Islet of Langerhans (tissue), 1 donor: ENCODE measurements at regions not wholly inside any gene's neighbourhood (a gene's known extent, or its start where the extent isn't known, plus 50 kb on each side); places are given as distances from the start of the nearest gene placed in this dataset.

ENCODE experiments used
- FAIRE-seq: peaks from one replicate; lab custom pipeline; 2011; peaks lifted over from hg19 to GRCh38; lab: Jason Lieb, UNC

DNA sequence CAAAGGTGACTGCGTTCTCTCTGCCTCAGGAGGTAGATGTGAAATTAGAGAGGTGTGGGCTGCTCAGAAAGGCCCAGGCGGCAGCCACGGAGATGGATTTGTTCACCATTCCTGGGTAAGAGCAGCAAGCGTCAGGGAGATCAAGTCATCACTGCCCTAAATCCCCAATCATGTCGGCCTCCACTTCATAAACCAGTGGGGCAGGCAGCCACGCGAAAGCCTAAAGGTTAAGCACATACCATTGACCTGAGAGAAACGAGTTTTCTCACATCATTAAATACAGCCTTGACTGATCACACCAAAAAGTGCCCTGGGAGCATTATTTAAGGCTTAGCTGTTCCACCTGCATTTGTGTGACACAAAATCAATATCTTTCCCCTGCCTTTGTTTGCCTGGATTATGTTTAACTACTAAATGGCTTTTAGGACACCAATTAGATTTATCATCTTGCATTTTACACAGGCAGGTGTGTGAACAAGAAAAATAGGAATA, 50.7 kb upstream of the FOXB1 start:
- peak; percentile 97 for FAIRE-seq

DNA sequence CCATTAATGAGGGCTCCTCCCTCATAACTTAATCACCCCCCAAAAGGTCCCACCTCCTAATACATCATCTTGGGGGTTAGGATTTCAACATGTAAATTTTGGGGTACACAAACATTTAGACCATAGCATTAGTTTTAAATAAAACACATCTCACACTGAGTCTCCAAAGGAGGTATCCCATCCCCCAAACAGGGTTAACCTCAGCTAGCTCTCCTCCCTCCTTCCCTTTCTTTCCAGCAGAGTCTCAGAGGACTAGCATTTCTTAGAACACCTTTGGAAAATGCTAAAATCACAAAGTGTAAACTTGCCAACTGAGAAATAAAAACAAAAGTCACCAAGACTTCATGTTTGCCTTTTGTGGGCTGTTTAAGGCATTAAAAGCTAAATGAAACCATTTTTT, 51.2 kb upstream of the FOXB1 start:
- no peak for FAIRE-seq

DNA sequence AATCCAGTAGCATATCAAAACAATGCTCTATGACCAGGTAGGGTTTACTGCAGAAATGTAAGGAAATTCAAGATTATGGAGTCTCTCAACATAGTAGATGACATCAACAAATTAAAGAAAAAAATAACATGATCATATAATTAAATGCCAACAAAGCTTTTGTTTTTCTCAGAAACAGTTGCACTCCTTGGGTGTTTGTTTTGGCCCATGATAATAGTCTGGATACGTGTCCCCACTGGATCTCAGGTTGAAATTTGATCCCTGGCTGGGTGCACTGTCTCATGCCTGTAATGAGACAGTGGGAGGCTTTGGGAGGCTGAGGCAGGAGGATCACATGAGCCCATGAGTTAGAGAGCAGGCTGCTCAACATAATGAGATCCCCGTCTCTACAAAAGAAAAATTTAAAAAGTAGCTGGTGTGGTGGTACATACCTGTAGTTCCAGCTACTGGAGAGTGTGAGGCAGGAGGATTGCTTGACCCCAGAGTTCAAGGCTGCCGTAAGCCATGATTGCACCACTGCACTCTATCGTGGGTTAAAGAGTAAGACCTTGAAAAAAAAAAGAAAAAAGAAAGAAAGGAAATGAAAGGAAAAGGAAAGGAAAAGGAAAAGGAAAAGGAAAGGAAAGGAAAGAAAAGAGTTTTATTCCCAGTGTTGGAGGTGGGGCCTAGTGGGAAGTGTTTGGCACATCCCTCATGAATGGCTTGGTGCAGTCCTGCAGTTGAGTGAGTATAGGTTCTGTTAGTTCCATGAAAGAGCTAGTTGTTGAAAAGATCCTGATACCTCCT, 53.3 kb upstream of the FOXB1 start:
- no peak for FAIRE-seq

DNA sequence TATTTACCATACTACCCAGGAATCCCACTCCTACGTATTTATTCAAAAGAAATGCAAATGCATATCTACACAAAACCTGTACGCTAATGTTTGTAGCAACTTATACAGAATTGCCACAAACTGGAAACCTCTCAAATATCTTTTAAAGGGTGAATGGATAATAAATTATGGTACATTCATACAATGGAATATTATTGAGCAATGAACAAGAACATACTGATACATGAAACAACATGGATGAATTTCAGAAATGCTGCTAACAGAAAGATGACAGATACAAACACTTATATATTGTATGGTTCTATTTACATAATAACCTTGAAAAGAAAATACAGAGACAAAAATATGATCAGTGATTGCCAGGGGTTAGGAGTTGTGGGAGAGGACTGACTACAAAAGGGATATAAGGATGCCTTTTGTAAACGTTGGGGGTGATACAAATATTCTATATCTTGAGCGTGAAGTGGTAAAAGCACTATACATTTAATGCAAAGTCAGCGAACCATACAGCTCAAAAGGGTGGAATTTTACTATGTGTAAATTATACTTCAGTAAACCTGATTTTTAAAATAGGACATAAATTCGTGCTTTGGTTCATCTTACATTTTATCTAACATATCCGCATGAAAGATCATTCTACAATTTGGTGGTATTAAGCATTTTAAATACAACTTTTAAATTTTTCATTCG, 55.0 kb upstream of the FOXB1 start:
- FAIRE-seq, result no peak

DNA sequence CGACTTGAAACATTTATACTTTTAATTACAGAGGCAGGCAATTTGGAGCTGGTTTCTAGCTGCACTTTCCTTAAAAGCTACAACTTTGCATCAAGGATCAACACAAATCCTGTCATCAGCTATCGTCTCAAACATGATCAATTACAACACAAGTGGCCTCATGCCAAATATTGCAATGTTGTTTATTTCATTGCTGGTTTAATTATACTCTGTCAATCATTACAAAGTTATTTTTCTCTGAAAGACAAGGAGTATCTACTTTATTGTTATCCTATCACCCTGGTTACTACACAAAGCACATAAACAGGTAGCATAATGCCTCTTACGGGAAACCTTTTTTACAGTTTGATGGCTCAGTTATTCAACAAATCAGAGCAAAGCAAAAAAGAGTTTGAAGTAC, 58.0 kb upstream of the FOXB1 start:
- FAIRE-seq, result no peak

DNA sequence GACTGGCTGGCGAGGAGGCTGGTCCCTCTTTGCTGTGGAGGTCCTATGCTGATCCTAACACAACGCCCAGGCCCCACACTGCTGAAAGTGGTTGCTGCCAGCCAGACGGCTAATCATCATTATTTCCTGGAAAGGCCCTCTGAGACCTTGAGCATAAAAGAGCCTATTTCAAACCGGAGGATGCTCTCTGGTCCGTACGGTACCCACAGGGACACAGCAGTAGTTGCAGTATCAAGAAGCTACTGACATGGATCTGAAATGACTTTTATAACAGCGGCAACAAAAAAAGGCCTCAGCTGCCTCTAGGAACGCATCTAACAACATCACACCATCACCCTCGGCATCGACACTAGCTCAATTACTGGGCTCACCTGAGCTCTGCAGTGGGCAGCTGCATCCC, 59.1 kb upstream of the FOXB1 start:
- no peak for FAIRE-seq

DNA sequence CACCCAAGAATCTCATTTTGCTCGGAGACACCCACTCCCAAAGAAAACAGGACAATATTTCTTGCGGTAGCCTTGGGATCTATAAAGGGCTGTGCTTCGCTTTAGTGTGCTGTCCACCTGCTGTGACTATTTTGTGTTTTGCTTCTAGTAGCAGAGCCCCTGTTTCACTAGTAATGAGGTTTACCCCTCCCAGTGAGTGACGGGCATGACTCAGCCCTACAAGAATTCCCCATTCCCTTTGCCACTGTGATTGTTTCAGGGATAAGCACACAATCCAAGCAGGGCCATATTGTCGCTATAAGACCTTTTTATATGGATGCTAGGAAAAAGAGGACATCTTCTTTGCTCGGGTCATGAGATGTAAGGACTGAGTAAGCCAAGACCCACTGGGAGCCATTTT, 62.5 kb upstream of the FOXB1 start:
- no peak for FAIRE-seq

DNA sequence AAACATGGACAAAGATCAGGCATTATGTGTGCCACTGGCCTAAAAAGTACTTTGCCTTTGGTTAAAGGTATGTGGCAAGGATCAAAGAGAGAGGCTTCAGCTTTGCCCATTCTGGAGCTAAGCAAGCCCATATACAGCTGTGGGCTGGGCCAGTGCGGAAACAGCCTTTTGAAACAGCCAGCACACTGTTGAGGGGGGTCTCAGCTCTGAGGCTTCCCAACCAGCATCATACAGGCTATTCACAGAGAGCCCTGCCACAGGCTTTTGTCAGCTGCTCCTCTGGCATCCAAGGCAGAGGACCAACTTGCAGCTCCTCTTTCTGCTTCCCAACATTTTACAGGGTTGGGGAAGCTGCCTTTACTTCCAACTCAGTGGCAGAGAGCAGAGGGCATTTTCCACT, 63.2 kb upstream of the FOXB1 start:
- FAIRE-seq, result no peak

DNA sequence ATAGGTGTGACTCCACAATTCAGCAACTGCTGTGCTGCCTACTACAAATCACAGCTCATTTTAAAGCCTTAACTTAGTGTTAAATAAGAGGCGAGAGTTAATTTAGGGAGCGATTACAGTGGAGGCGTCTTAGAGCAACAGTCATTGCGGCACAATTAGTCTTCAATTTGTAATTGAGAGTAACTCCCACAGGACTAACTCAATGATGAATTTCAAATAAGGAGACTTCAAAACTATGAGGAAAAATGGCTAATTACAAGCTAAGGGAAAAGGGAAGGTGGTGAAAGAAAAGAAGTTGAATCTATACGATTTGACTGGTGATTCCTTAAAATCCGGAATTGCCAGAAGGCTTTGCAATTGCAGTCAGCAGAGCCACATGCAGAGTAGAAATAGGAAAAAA, 63.7 kb upstream of the FOXB1 start:
- no peak for FAIRE-seq

DNA sequence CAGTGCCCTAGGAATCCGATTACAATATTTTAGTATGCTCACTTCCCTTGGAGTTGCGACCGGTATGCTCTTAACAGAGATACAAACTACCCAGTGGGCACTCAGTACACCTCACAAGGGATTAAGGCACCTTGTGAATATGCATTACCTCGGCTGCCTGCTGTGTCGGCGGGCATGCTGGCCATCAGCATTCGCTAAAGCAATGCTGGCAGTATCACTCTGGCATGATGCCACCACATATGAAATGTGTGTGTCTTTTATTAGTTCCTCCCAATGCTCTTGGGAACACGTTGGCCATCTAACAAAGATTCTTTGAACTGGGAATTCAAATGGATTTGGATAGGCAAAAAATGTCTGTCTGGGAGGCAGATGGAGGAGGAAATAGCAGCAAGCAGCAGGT, 67.4 kb upstream of the FOXB1 start:
- no peak for FAIRE-seq

DNA sequence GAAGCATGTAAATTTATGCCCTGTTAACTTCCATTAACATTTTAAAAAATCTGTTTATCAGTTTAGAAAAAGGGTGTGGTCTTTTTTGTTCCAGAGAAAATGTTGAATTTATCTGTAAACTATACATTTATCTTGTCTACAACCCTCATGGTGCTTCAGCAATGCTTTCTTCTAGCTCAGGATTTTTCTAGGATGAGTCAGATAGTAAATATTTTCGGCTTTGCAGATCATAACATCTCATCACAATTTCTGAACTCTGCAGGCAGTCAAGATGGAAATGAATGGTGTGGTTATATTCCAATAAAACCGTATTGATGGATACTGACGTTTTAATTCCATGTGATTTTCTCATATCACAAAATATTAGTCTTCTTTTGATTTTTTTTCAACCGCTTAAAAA, 70.5 kb upstream of the FOXB1 start:
- FAIRE-seq, result no peak

DNA sequence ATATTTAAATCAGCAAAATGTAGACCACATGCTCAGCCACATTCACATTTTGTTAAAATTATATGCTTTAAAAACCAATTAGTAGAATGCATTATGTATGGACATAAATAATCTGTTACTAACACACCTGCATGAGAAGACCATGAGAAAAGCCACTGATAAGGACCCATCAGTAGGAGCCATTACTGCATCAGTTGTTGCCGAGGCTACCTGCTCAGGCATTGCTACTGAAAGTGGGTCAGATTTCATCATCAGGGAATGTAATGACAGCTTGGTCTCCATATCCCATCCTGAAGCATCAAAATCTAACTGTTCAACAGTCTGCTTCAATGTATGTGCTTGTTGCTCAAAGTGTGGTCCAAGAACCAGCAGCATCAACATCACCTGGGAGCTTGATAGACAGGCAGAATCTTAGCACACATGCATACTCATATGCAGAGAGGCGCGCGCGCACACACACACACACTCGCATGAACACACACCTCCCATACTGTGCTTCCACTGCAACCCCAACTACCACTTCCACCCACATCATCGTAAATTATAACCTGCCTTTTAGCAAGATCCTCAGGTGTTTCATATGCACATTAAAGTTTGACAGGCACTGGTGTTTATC, 72.4 kb upstream of the FOXB1 start:
- FAIRE-seq, result no peak

DNA sequence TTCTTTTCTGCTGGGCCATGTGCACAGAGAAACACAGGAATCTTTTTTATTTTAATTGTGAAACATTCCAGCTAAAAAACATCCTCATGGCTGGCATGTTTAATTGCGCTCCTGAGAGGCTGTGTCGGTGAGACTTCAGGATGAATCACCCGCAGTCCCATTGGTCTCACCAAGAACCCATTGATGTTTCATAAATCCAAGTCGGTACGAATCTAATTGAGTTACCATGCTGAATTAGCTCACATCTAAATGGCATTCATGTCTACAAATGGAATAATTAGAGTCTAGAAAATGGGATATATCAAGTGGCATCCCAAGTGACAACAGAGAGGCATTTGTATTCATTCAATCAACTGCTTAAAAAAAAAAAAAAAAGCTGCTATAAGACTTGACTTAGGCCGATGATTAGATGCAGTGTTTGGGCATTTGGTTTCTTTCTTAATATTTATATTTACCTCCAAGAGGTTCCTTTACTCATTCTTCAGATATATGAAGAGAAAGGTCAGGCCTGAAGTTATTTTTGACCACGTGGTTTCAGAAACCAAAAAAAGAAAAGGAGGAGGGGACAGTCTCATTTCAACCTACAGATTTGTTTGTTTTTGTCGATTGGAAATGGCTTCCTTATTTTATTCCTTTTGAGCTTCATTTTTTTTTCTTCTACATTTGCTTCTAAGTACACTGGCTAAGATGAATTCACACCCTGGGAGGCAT, 79.1 kb upstream of the FOXB1 start:
- no peak for FAIRE-seq

DNA sequence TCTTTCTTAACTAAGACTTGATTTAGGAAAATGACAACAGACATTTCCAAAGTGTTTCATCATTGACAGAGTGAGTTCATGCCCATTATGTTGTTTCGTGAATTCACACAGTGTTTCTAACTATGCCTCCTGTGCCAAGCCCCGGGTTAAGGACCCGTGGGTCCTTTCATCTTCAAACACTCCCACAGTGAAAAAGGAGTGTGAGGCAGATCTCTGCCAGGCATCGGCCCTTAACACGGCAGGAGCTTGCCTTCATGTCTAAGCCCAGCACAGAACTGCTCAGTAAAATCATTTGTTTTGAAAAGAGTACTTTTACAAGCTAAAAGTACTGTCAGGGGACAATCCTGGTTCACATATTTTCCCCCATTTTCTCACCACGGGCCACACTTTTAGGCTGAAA, 80.0 kb upstream of the FOXB1 start:
- no peak for FAIRE-seq

DNA sequence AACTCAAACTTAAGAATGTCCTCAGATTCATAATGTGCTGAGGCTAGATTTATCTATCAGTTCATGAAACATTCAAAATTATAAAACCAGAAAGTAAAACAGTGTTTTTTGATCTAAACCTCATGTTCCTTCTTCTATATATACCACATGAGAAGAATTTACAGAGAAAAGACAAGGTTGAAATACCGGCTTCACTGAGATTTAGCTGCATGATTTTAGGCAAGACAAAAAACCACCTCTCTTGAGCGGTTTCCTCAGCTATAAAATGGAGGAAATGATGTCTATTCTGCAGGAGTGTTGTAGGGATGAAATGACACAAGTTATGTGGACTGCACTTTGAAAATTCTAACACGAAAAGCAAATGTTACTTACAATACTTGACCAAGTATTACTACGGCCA, 80.6 kb upstream of the FOXB1 start:
- FAIRE-seq, result no peak

DNA sequence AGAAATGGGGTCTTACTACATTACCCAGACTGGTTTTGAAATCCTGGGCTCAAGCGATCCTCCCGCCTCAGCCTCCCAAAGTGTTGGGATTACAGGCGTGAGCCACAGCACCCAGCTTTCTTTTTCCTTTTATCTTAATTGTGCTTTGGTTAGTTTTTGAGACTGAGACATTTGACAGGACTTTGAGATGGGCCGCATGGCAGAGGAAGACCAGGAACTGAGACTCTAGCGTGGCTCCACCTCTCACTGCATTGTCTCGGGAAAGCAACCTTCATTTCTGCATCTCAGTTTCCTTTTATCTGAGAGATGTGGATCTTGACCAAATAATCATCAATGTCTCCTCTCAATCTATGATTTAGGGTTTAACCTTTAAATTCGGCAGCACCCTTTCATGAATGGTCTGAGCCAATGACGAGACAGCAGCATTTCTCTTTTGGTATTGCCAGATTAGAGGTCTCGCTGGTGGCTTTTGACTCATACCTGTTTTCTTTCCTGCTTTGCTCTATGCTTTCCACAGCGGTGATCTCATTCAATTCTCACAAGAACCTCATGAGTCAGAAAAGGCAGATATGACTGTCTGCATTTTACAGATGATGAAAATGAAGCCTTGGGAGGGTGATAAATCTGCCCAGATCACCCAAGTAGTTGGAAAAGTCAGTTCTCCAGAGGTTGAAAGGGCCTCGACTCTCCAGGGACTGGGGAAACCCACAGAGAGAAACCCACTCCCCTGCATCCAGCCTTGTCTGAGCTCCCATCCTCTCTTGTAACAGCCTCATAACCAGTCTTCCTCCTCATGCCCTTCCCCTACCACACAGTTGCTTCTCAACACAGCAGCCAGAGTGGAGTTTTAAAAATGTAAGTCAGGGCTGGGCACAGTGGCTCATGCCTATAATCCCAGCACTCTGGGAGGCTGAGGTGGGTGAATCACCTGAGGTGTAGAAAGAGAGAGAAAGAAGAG, 84.8 kb upstream of the FOXB1 start:
- no peak for FAIRE-seq

DNA sequence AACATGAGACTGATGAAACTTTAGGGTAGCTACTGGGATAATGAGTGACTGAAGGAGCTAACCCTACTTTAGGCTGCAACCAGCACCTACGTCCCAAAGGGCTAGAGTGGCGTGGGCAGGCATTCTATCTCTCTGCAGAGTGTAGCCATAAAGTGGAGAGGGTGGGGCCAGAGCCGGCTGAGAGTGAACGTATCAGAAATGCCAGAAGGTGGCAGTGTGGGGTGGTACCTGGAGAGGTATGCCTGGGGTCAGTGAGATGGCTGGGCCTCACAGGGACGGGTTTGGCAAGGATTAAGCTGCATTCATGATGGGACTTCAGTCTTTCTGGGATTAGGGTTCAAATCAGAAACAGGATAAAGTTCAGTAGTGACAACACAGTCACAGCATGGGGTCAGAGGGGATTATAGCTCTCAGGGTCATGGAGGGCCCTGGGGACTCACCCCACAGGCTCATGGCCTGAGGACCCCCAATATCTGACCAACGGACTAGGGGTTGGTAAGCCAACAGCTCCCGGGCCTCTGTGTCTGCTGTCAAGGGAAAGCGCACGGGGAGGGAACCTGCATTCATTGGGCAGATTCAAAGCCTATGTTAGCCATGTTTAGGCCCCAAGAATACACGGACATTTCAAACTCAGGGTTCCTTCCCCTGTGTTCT, 86.5 kb upstream of the FOXB1 start:
- no peak for FAIRE-seq

DNA sequence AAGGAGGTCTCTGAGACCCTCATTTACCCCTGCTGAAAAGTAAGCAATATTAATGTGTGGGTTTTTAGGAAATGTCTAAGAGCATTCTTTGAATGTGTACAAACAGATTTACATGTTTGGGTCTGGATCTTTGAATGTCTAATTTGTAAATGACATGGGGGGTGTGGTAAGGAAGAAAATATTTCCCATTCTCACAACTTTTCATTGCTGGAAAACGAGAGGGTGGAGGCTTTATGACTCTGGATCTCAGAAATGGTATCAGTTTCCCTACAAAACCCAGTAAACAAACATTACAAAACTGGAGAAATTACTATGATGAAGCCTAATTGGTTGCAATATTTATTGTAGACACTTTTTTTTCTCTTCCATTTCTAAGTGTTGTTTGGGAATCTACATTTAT, 98.1 kb upstream of the FOXB1 start:
- FAIRE-seq, result no peak

DNA sequence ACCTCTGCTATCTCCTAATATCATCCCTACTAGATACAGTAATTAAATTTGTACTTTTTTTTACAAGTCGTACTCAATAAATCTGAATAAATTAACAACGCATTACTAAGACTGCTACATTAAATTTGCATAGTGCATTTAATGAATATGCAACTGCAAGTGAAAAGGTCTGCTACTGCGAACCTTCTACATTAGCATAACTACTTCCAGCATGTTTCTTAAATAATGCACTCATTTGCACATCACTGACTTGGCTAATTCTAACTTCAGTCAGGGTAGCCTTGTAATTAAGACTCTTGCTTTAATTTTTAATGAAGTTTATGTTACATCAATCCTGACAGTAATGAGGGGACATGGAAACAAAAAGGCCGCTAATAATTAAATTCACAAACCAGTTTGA, 98.9 kb upstream of the FOXB1 start:
- no peak for FAIRE-seq

DNA sequence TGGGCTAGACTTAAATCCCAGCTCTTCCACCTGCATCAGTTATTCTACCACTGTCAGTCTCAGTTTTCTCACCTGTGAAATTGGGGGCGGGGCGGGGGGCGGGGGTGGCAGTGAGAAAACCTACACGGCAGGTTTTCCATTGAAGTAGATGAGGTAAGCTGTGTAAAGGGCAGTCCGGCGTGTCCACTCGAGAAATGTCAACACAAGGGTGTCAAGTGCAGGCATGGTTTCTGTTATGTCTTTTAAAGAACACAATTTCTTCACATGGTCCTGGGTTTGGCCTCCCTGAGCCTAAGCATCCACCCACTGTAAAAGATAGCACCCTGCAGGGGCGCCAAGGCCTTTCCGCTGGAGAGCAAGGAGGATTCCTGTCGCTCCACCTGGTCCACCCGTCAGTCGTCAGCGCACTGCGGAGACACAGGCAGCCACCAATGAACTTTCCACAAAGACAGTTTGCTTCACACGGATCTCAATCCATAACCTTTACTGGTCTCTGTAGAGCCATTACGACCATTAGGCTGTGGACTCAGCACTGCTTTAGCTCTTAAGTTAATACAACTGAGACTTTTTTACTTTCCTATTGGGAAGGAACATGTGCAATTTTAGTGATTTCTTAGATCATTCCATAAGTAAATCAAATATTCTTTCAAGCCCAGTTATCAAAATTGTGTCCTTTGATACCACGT, 99.5 kb upstream of the FOXB1 start:
- FAIRE-seq, result no peak

DNA sequence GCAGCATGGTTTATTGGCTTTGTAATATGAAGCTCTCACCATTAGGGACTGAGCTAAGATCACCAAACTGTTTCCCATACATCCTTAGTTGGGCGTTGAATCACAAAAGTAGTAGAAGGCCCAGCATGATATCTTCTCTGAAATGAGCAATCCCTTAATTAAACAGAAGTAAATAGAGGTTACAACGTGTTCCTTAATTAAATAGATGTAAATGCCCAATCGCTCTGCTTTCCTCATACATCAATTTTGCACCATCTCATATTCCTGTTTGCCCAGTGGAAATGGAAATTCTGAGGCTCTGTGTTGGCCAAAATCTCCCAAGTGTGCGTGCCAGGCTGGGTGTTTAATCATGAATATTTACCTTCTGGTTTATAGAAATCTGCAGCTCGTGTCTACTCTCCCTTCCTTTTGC, 107.4 kb upstream of the FOXB1 start:
- no peak for FAIRE-seq
